ENCODE measurements at regions not wholly inside any gene's neighbourhood (a gene's known extent, or its start where the extent isn't known, plus 50 kb on each side); places are given as distances from the start of the nearest gene placed in this dataset.

- H3K9me3 Mint-ChIP-seq: no peaks in the 10 kb centered on the region
- CTCF ChIA-PET: no interaction called here
- H3K4me1 Mint-ChIP-seq (ENCODE audit: low read depth): no peaks in the 10 kb centered on the region
These were observed 628.6 kb downstream of the NR4A2 start for GRCh38 chr2:155703917-155704316.

GRCh38 chr2:155703048-155703447 lies 629.5 kb downstream of the NR4A2 start:
- H3K4me3 Mint-ChIP-seq: no peak overlapping the region
- intact Hi-C loops (cut with micrococcal nuclease): no loop called here
- no peaks in the 10 kb centered on the region for H3K4me1 Mint-ChIP-seq (ENCODE audit: low read depth)
- CTCF ChIA-PET: no interaction called here
- no peak for DNase-seq
- H3K36me3 Mint-ChIP-seq (ENCODE audit: low read depth): no peaks in the 10 kb centered on the region
- no peaks in the 10 kb centered on the region for H3K9me3 Mint-ChIP-seq
- no peak overlapping the region for H3K27ac Mint-ChIP-seq
- H3K27me3 Mint-ChIP-seq (ENCODE audit: low read depth): no peaks in the 10 kb centered on the region

More at GRCh38 chr2:155703917-155704316, 628.6 kb downstream of the NR4A2 start:
- DNase-seq: no peak
- Mint-ChIP-seq H3K27me3 (ENCODE audit: low read depth) (no peaks in the 10 kb centered on the region), H3K27ac (no peak overlapping the region), H3K36me3 (ENCODE audit: low read depth) (no peaks in the 10 kb centered on the region), H3K4me3 (no peak overlapping the region)
- intact Hi-C loops (cut with micrococcal nuclease): no loop called here

DNA sequence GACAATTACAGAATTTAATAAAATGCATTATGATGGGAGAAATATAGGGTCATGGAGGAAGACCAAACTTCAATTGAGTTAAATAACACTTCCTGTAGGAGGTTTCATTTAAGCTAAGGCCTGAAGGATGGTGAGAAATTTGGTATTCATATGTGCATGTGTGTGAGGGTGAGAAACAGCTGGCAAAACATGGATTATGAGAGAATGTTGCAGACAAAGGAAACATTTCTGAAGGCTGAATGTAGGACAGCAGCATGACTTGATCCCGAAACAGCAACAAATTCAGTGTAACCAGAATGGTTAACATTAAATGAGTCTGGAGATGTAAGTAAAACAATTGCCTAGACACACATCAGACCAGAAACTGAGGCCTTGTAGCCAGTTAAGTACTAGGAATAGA lies 630.8 kb downstream of the NR4A2 start:
- Mint-ChIP-seq H3K27ac (no peak overlapping the region), H3K4me3 (no peak overlapping the region), H3K9me3 (no peaks in the 10 kb centered on the region), H3K27me3 (ENCODE audit: low read depth) (no peaks in the 10 kb centered on the region), H3K36me3 (ENCODE audit: low read depth) (no peaks in the 10 kb centered on the region), H3K4me1 (ENCODE audit: low read depth) (no peaks in the 10 kb centered on the region)
- DNase-seq: no peak
- CTCF ChIA-PET: no interaction called here
- intact Hi-C loops (cut with micrococcal nuclease): no loop called here

GRCh38 chr2:155696571-155696970 lies 636.0 kb downstream of the NR4A2 start:
- Mint-ChIP-seq H3K27me3 (ENCODE audit: low read depth) (no peaks in the 10 kb centered on the region), H3K4me3 (no peak overlapping the region), H3K9me3 (no peaks in the 10 kb centered on the region), H3K36me3 (ENCODE audit: low read depth) (no peaks in the 10 kb centered on the region), H3K27ac (no peak overlapping the region), H3K4me1 (ENCODE audit: low read depth) (no peaks in the 10 kb centered on the region)
- no peak for DNase-seq
- intact Hi-C loops (cut with micrococcal nuclease): no loop called here
- CTCF ChIA-PET: no interaction called here

DNA sequence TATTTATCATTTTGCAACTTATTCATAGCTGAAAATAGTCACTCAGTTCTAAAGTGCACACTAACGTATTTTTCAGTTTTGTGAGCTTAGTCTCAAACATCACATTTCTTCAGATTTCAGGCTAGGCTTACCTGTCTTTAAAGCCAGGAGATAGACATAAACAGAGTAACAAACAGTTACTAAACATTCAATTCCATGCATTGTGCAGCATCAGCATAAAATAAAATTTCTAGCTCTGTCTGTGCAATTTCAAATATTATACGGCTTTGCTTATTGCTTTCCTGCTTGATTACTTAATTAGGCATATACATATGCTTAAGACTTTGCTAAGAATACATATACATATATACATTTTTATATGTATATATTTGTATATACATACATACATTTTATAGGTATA lies 637.0 kb downstream of the NR4A2 start:
- no peak overlapping the region for H3K4me3 Mint-ChIP-seq
- no peak overlapping the region for H3K27ac Mint-ChIP-seq
- CTCF ChIA-PET: no interaction called here
- H3K9me3 Mint-ChIP-seq: no peaks in the 10 kb centered on the region
- no peaks in the 10 kb centered on the region for H3K4me1 Mint-ChIP-seq (ENCODE audit: low read depth)
- H3K27me3 Mint-ChIP-seq (ENCODE audit: low read depth): no peaks in the 10 kb centered on the region
- no peaks in the 10 kb centered on the region for H3K36me3 Mint-ChIP-seq (ENCODE audit: low read depth)
- intact Hi-C loops (cut with micrococcal nuclease): no loop called here
- DNase-seq: no peak

GRCh38 chr2:155692856-155693255 lies 639.7 kb downstream of the NR4A2 start:
- intact Hi-C loops (cut with micrococcal nuclease): no loop called here
- H3K36me3 Mint-ChIP-seq (ENCODE audit: low read depth): no peaks in the 10 kb centered on the region
- H3K9me3 Mint-ChIP-seq: no peaks in the 10 kb centered on the region

GRCh38 chr2:155692106-155692505 lies 640.4 kb downstream of the NR4A2 start:
- CTCF ChIA-PET: no interaction called here
- H3K27ac Mint-ChIP-seq: no peak overlapping the region
- H3K4me3 Mint-ChIP-seq: no peak overlapping the region
- intact Hi-C loops (cut with micrococcal nuclease): no loop called here
- no peaks in the 10 kb centered on the region for H3K4me1 Mint-ChIP-seq (ENCODE audit: low read depth)
- no peaks in the 10 kb centered on the region for H3K36me3 Mint-ChIP-seq (ENCODE audit: low read depth)
- H3K27me3 Mint-ChIP-seq (ENCODE audit: low read depth): no peaks in the 10 kb centered on the region
- no peak for DNase-seq
- H3K9me3 Mint-ChIP-seq: no peaks in the 10 kb centered on the region

More at GRCh38 chr2:155692856-155693255, 639.7 kb downstream of the NR4A2 start:
- Mint-ChIP-seq H3K4me1 (ENCODE audit: low read depth) (no peaks in the 10 kb centered on the region), H3K27ac (no peak overlapping the region), H3K4me3 (no peak overlapping the region), H3K27me3 (ENCODE audit: low read depth) (no peaks in the 10 kb centered on the region)
- CTCF ChIA-PET: no interaction called here
- DNase-seq: no peak

DNA sequence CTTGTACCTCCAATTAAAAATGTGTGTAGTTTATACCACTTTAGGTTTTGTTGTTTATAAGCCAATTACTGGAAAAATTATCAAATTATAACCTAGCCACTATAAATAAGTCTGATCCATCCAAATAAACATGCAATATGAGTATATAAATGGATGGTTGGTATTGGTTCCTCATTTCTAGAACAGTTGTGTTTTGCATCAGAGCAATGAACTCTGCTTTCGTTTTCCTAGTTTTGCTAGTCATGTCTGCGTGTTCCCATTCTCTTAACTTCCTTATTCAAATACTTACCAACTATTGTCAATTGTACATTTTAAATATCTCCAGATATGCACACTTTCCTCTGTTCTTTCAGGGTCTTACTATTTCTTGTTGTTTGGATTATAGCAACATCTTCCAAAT lies 641.7 kb downstream of the NR4A2 start:
- Mint-ChIP-seq H3K27ac (no peak overlapping the region), H3K4me1 (ENCODE audit: low read depth) (no peaks in the 10 kb centered on the region), H3K27me3 (ENCODE audit: low read depth) (no peaks in the 10 kb centered on the region), H3K9me3 (no peaks in the 10 kb centered on the region), H3K4me3 (no peak overlapping the region), H3K36me3 (ENCODE audit: low read depth) (no peaks in the 10 kb centered on the region)
- CTCF ChIA-PET: no interaction called here
- intact Hi-C loops (cut with micrococcal nuclease): no loop called here
- DNase-seq: no peak

DNA sequence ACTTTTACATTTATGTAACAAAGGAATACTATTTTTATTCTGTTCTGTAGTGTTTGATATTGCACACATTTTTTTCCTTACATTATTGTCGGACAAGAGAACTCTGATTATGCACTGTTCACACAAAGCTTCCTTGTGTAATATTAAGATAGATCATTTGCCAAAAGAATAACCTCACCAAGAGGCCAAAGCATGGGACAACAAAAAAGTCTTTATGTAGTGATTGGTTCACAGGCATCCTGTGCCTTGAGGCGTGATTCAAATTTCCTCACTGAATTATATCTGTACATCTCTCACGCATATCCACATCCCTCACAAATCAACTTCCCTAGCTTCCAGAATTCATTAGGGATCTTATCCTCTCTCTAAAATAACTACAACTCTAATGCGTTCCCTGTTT lies 642.7 kb downstream of the NR4A2 start:
- no peak overlapping the region for H3K27ac Mint-ChIP-seq
- CTCF ChIA-PET: no interaction called here
- no peaks in the 10 kb centered on the region for H3K9me3 Mint-ChIP-seq
- no peaks in the 10 kb centered on the region for H3K27me3 Mint-ChIP-seq (ENCODE audit: low read depth)
- no peaks in the 10 kb centered on the region for H3K4me1 Mint-ChIP-seq (ENCODE audit: low read depth)
- intact Hi-C loops (cut with micrococcal nuclease): no loop called here
- no peak for DNase-seq
- no peak overlapping the region for H3K4me3 Mint-ChIP-seq
- no peaks in the 10 kb centered on the region for H3K36me3 Mint-ChIP-seq (ENCODE audit: low read depth)

DNA sequence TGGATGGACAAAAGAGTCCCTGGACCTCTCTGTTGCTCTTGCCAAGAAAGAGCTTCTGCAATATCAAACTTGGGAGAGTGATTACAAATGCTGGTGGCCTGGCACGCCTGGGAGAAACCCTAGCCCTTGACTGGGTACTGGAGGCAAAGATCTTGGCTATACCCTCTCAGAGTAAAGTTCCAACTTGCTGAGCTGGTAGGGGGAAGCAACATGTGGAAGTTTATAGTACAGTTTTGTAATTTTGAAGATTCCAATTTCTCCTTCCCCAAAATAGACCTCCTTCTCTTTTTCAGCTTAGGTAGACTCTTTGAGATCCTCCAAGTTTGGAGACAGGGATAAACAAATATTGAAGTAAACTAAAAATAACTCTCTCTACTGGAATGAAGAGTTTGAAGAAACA lies 645.3 kb downstream of the NR4A2 start:
- H3K4me3 Mint-ChIP-seq: no peak overlapping the region
- CTCF ChIA-PET: no interaction called here
- H3K9me3 Mint-ChIP-seq: no peaks in the 10 kb centered on the region
- no peaks in the 10 kb centered on the region for H3K4me1 Mint-ChIP-seq (ENCODE audit: low read depth)
- no peaks in the 10 kb centered on the region for H3K27me3 Mint-ChIP-seq (ENCODE audit: low read depth)
- H3K27ac Mint-ChIP-seq: no peak overlapping the region
- no peak for DNase-seq
- no peaks in the 10 kb centered on the region for H3K36me3 Mint-ChIP-seq (ENCODE audit: low read depth)
- intact Hi-C loops (cut with micrococcal nuclease): no loop called here

DNA sequence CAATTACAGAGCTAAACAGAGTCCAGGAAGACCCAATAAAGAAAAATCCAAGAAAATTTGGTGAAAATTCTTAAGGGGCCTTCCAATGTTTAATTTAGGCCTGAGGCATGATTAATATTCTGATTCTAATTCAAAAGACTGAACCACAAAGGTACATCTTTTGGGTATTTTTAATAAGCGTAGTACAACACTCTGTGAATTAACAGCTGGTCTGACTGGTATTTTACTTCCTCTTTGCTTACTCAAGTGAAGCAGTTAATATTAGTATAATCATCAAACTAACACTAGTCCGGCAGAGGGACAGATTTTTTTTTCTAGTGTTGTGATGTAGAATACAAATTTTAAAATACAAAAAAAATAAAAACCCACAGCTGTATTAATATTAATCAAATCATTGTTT lies 652.9 kb downstream of the NR4A2 start:
- no peaks in the 10 kb centered on the region for H3K4me1 Mint-ChIP-seq (ENCODE audit: low read depth)
- no peak for DNase-seq
- intact Hi-C loops (cut with micrococcal nuclease): no loop called here
- H3K27me3 Mint-ChIP-seq (ENCODE audit: low read depth): no peaks in the 10 kb centered on the region
- H3K9me3 Mint-ChIP-seq: no peaks in the 10 kb centered on the region
- H3K27ac Mint-ChIP-seq: no peak overlapping the region
- H3K36me3 Mint-ChIP-seq (ENCODE audit: low read depth): no peaks in the 10 kb centered on the region
- CTCF ChIA-PET: no interaction called here
- H3K4me3 Mint-ChIP-seq: no peak overlapping the region

DNA sequence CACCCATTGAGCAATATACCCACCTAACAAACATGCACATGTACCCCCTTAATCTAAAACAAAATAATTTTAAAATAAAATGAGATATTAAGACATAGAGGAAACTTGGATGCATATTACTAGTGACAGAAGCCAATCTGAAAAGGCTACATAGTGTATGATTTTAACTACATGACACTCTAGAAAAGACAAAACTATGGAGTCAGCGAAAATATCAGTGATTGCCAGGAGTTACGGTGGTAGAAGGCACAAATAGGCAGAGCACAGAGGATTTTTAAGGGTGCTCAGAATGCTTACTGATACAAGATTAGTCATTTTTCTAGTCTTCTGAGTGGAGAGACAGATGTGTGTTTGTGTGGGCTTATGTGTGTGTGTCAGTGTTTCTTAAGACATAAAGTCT lies 656.6 kb downstream of the NR4A2 start:
- H3K9me3 Mint-ChIP-seq: peaks cover 7% of the 10 kb centered on the region
- CTCF ChIA-PET: no interaction called here
- no peaks in the 10 kb centered on the region for H3K27me3 Mint-ChIP-seq (ENCODE audit: low read depth)
- intact Hi-C loops (cut with micrococcal nuclease): no loop called here
- no peaks in the 10 kb centered on the region for H3K36me3 Mint-ChIP-seq (ENCODE audit: low read depth)
- no peak for DNase-seq
- H3K4me3 Mint-ChIP-seq: no peak overlapping the region
- no peak overlapping the region for H3K27ac Mint-ChIP-seq
- no peaks in the 10 kb centered on the region for H3K4me1 Mint-ChIP-seq (ENCODE audit: low read depth)

- Mint-ChIP-seq H3K36me3 (ENCODE audit: low read depth) (no peaks in the 10 kb centered on the region), H3K4me3 (no peak overlapping the region), H3K27ac (no peak overlapping the region), H3K27me3 (ENCODE audit: low read depth) (no peaks in the 10 kb centered on the region), H3K9me3 (no peaks in the 10 kb centered on the region), H3K4me1 (ENCODE audit: low read depth) (no peaks in the 10 kb centered on the region)
- intact Hi-C loops (cut with micrococcal nuclease): no loop called here
- CTCF ChIA-PET: no interaction called here
- DNase-seq: no peak
These were observed 666.8 kb downstream of the NR4A2 start for GRCh38 chr2:155665704-155666103.

- H3K27ac Mint-ChIP-seq: no peak overlapping the region
- H3K27me3 Mint-ChIP-seq (ENCODE audit: low read depth): no peaks in the 10 kb centered on the region
- no peaks in the 10 kb centered on the region for H3K9me3 Mint-ChIP-seq
- DNase-seq: no peak
- no peak overlapping the region for H3K4me3 Mint-ChIP-seq
- no peaks in the 10 kb centered on the region for H3K4me1 Mint-ChIP-seq (ENCODE audit: low read depth)
- CTCF ChIA-PET: no interaction called here
- H3K36me3 Mint-ChIP-seq (ENCODE audit: low read depth): no peaks in the 10 kb centered on the region
- intact Hi-C loops (cut with micrococcal nuclease): no loop called here
These were observed 669.3 kb downstream of the NR4A2 start for GRCh38 chr2:155663265-155663664.
